ENCODE measurements at regions not wholly inside any gene's neighbourhood (a gene's known extent, or its start where the extent isn't known, plus 50 kb on each side); places are given as distances from the start of the nearest gene placed in this dataset.

DNA sequence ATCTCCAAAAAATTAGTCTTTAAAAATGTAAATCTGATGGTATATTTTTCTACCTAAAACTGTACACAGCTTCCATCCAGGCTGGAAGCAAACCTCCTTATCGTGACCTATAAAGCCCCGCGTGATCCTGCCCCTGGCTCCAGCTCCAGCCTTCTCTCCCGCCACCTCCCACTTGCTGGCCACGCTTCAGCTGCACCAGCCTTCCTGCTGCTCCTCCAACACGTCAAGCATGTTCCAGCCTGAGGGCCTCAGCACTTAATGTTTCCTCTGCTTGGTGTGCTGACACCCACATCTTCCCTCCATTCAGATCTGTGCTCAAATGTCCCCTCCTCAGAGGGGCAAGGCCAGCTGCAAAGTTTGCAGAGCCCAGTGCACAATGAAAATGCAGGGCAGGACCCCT is 123.5 kb upstream of the MAGI3 start:
- BruUV-seq (replicated peaks): no TSS peak
- Mint-ChIP-seq H3K36me3 (ENCODE audit: insufficient read depth, unreplicated experiment) (no peaks in the 10 kb centered on the region), H3K27ac (ENCODE audit: low read depth, unreplicated experiment) (no peak overlapping the region), H3K4me1 (ENCODE audit: insufficient read depth, unreplicated experiment) (no peaks in the 10 kb centered on the region), H3K9me3 (ENCODE audit: unreplicated experiment) (no peaks in the 10 kb centered on the region), H3K4me3 (ENCODE audit: unreplicated experiment) (no peak overlapping the region), H3K27me3 (ENCODE audit: insufficient read depth, unreplicated experiment) (no peaks in the 10 kb centered on the region)
- CTCF ChIA-PET: no interaction called here
- DNase-seq (ENCODE audit: unreplicated experiment): no peak
- intact Hi-C loops (cut with micrococcal nuclease): no loop called here
- TF ChIP-seq, protein P1, sequence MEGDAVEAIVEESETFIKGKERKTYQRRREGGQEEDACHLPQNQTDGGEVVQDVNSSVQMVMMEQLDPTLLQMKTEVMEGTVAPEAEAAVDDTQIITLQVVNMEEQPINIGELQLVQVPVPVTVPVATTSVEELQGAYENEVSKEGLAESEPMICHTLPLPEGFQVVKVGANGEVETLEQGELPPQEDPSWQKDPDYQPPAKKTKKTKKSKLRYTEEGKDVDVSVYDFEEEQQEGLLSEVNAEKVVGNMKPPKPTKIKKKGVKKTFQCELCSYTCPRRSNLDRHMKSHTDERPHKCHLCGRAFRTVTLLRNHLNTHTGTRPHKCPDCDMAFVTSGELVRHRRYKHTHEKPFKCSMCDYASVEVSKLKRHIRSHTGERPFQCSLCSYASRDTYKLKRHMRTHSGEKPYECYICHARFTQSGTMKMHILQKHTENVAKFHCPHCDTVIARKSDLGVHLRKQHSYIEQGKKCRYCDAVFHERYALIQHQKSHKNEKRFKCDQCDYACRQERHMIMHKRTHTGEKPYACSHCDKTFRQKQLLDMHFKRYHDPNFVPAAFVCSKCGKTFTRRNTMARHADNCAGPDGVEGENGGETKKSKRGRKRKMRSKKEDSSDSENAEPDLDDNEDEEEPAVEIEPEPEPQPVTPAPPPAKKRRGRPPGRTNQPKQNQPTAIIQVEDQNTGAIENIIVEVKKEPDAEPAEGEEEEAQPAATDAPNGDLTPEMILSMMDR (IDR thresholded peaks at IDR 0.05; ENCODE audit: unreplicated experiment): no peak
- POLR2A ChIA-PET: no interaction called here

DNA sequence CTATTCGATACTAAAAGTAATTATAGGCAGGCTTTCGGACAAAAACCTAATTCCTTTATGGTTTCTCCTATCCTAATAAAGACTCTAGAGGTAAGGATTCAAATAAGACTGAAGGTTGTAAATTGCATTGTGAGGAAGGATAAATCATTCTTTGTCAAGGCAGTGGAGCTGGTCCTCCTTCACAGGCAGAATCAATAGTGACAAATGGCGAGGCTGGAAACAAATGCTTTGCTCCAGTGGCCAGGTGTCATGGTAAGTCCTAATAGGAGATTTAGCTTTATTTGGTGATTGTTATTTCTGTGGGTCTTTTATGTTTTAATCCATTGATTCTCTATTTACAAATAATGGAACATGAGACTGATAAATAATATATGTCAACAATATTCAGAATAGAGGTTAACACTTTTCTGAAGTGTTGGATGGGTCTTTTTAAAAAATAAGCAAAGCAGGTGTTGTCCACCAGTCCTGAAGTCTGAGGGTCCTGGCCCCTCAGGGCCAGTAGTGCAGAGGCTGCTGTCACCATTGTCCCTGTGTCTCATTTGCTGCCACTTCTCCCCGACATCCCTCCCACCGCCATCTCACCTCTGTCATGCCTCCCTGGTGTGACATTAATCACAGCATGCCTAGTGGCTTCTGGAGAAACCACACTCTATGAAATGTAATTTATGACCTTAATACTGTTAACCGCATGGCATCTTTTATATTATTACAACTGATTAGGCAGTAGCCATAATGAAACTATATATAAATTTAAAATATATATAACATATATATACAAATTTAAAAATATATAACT is 120.9 kb upstream of the MAGI3 start:
- Mint-ChIP-seq H3K27me3 (ENCODE audit: insufficient read depth, unreplicated experiment) (no peaks in the 10 kb centered on the region), H3K9me3 (ENCODE audit: unreplicated experiment) (no peaks in the 10 kb centered on the region), H3K27ac (ENCODE audit: low read depth, unreplicated experiment) (no peak overlapping the region), H3K36me3 (ENCODE audit: insufficient read depth, unreplicated experiment) (no peaks in the 10 kb centered on the region), H3K4me3 (ENCODE audit: unreplicated experiment) (no peak overlapping the region), H3K4me1 (ENCODE audit: insufficient read depth, unreplicated experiment) (no peaks in the 10 kb centered on the region)
- ChIA-PET POLR2A (no interaction called here), CTCF (interaction anchor here (0.6 to 1.0 kb wide), 2 partner anchors 11 to 988 kb away, joined by 3 to 6 read pairs; no protein-coding TSS in a partner anchor)
- no TSS peak for BruUV-seq (replicated peaks)
- no peak for DNase-seq (ENCODE audit: unreplicated experiment)
- intact Hi-C loops (cut with micrococcal nuclease): no loop called here
- TF ChIP-seq, protein P1 (IDR thresholded peaks at IDR 0.05; ENCODE audit: unreplicated experiment): no peak

DNA sequence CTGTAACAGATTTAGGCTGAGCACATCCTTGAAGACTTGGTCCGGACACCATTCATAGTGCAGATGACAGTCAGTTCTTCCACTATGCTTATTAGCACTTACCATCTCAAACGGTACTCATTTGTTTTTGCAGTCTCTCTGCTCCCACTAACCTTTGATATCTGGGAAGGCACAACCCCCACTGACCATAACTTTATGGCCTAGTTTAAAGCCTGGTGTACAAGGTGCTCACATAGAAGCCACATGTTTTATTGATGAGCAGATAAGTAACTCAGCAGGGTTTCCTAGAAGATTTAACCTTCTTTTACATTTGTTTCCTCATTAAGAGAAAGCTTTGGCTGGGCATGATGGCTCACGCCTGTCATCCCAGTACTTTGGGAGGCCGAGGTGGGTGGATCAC is 119.3 kb upstream of the MAGI3 start:
- Mint-ChIP-seq H3K36me3 (ENCODE audit: insufficient read depth, unreplicated experiment) (no peaks in the 10 kb centered on the region), H3K27me3 (ENCODE audit: insufficient read depth, unreplicated experiment) (no peaks in the 10 kb centered on the region), H3K9me3 (ENCODE audit: unreplicated experiment) (no peaks in the 10 kb centered on the region), H3K4me3 (ENCODE audit: unreplicated experiment) (no peak overlapping the region), H3K27ac (ENCODE audit: low read depth, unreplicated experiment) (no peak overlapping the region), H3K4me1 (ENCODE audit: insufficient read depth, unreplicated experiment) (no peaks in the 10 kb centered on the region)
- BruUV-seq (replicated peaks): no TSS peak
- intact Hi-C loops (cut with micrococcal nuclease): no loop called here
- ChIA-PET POLR2A (no interaction called here), CTCF (no interaction called here)
- TF ChIP-seq, protein P1 (IDR thresholded peaks at IDR 0.05; ENCODE audit: unreplicated experiment): no peak
- DNase-seq (ENCODE audit: unreplicated experiment): no peak

DNA sequence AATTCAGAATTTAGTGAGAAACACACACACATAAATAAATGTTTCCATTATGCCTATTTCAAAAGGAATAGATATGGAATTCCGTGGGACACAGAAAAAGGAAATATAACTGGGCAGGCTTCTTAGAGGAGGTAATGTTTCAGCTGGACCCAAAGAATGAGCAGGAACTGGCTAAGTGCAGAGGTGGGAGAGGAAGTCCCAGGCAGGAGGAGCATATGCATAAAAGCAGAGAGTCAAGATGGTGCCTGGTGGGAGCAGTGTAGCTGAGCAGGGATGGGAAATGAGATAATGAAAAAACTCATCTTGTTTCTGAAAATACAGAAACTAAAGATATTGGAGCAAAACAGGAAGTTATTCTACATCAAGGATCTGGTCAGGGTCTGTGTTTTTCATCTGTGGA is 115.2 kb upstream of the MAGI3 start:
- Mint-ChIP-seq H3K4me3 (ENCODE audit: unreplicated experiment) (no peak overlapping the region), H3K4me1 (ENCODE audit: insufficient read depth, unreplicated experiment) (no peaks in the 10 kb centered on the region), H3K36me3 (ENCODE audit: insufficient read depth, unreplicated experiment) (peaks cover 4% of the 10 kb centered on the region), H3K27ac (ENCODE audit: low read depth, unreplicated experiment) (no peak overlapping the region), H3K9me3 (ENCODE audit: unreplicated experiment) (no peaks in the 10 kb centered on the region), H3K27me3 (ENCODE audit: insufficient read depth, unreplicated experiment) (peaks cover 5% of the 10 kb centered on the region)
- ChIA-PET POLR2A (no interaction called here), CTCF (no interaction called here)
- TF ChIP-seq, protein P1 (IDR thresholded peaks at IDR 0.05; ENCODE audit: unreplicated experiment): no peak
- no TSS peak for BruUV-seq (replicated peaks)
- DNase-seq (ENCODE audit: unreplicated experiment): no peak
- intact Hi-C loops (cut with micrococcal nuclease): no loop called here
